Erythroblast (primary cell): ENCODE measurements at regions not wholly inside any gene's neighbourhood (a gene's known extent, or its start where the extent isn't known, plus 50 kb on each side); places are given as distances from the start of the nearest gene placed in this dataset.

Source experiments
- GATA1 ChIP-seq: IDR thresholded peaks from 2 replicates; pipeline ENCODE4 v1.6.1; 2011; ENCODE audit warnings: low read depth, mild to moderate bottlenecking, control low read depth, low read length, moderate library complexity
- POLR2A ChIP-seq: IDR thresholded peaks from 2 replicates; pipeline ENCODE4 v1.6.1; 2011; ENCODE audit warnings: mild to moderate bottlenecking, low read length

DNA sequence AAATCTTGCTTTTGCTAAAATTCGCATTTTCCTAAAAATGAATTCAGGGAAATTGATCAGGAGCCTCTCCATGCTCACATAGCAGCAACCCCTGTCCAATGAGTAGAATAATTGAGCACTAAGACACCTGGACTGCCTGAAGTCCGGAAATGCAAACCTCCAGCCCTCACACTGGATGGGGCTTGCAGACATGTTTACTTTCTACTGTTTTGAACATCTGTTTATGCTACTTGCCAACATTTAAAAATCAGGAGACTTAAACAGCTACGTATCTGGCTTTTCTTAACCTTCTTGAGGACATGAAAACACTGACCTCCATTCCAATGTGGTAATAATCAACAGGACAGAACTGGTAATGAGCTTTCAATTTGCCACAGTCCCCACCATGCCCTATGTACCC is 184.4 kb downstream of the SHOX2 start:
- TF ChIP-seq POLR2A: no peak
- TF ChIP-seq GATA1: no peak
